ENCODE measurements at regions not wholly inside any gene's neighbourhood (a gene's known extent, or its start where the extent isn't known, plus 50 kb on each side); places are given as distances from the start of the nearest gene placed in this dataset.

DNA sequence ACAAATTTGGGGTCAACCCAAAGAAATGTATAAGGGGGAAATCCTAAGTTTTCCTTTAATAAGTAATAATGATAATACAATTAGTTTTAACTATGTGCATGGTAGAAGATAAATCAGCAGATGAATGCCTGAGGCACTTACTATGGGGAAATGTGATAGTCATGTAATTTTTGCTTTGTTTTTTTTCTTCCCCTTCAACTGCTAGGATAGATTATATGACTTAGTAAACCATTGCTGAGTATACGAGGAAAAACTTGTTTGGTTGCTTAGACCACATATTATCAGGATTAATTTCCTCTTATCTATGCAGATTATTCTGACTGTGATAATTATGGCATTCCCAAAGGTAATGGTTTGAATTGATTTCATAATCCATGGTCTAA, 181.1 kb downstream of the TGFB2 start:
- no peak for DNase-seq (ENCODE audit: low spot score)

DNA sequence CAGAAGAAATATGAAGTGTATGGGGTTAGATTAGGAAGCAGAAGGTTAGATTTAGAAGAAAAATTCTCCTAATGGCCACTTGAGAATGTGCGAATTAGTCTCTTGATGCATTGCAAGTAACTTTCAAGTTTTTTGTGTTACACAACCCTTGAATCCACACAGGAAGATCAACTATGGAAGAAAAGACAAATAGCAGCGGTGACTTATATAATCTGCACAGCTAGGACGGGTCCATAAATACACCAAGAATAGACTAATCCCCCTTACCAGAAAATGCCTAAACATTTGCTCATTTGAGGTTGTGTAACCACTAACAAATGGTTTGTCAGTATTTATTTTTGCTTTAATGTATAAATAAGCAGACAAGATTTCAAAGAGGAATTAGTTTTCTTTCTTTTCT, 182.6 kb downstream of the TGFB2 start:
- DNase-seq (ENCODE audit: low spot score), result no peak

DNA sequence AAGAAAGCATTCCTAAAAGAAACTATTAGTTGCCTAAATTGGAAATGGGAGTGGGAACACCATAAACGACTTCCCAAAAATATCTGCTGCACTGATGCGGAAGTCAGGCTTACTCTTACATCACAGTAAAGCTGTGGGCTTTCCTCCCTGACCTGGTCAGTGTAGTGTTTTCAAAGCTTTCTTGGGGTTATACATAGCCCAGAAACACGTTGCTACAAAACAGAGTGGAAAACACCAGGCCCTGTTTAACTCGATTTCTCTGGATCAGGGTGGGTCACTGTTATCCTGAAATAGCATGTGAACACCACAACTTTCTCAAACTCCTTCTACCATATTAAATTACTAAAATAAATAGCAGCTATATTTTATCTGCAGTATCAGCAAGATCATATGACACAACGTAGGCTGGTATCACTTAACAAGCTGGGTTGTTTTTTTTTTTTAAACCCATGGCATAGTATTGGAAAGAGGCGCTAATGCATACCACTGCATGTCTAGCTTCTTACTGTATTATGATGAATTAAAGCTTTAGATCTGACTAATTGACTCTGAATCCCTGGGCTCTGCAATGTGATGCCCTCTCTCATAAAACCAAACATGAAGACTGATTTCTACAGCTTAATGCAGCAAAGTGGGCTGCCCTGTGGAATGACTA, 184.6 kb downstream of the TGFB2 start:
- no peak for DNase-seq (ENCODE audit: low spot score)

DNA sequence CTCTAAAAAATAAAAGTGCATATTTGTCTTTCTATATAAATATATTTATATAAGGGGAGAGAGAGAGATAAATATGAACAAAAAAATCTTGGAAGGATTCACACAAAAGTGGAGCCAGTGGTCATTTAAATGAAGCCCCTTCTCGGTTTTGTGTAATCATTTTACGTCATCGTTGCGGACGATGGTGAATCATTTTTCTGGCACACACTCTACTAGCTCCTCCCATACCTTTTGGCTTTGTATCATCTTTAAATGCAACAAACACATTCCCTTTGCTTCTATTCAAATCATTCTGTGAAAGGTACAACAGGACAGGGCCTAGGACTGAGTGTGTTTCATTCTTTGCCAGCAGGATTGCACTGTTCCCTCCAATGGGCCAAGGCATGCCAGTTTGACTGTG, 186.8 kb downstream of the TGFB2 start:
- DNase-seq (ENCODE audit: low spot score), result no peak

DNA sequence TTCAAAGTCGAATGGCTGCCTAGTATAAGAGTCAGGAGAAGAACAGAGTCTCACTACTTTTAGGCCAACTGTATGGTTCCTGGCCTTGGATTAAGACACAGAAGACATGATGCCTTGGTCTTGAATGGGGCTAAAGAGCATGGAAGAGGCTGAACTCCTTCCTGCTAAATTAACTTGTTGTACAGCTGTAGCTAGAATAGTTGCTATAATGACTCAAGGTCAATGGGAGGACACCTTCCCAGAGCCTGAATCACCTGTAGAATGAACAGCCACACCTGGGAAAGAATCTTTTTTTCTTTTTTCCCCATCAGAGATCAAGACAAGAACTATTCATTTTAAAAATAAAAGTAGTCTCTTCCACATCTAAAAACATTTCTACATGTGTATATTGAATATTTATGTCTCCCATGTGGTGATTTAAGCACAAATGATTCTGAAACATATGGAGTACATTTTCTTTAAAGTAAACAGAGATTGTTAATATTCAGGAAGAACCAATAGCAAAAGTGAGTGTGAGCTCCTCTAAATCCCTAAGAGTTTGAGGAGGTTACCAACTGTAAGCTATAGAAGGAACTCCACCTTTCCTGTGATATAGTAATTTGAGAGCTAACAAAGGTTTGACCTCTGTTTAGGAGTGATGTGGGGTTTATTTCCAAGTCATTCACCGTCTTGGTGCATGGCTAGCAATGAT, 191.3 kb downstream of the TGFB2 start:
- no peak for DNase-seq (ENCODE audit: low spot score)

DNA sequence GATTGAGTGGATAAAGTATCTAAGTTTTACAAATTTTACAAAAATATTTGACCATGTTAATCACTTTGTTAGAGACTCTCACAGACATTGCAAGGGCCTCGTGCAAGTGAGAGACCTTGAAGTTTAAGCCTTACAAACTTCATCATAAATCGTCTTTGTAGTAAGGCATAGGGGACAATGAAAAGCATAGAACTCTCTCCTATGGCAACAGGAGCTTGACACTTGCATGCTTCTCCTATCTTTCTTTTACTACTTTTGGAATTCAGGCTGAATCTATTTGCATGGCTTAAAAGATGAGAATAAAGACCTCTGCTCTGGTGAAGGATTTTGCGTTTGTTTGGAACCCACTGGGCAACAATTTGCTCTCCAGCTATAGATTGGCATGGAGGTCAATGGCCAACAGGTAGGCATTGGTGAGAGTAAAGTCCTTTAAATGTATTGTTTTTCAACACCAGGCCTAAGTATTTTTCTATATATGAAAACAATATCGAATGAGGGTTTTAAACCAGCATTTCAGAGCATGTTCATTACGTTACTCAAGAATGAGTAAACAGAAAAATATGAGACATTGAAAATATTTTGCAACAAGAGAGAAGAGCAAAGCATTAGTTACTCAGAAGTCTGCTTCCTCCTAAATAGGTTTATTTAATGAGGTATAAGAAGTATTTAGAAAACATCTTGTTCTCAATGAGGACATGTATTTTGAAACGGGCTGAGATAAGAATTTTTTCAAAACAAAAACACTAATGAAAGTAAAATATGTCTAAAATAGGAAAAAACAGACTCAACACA, 192.2 kb downstream of the TGFB2 start:
- DNase-seq (ENCODE audit: low spot score), result no peak

DNA sequence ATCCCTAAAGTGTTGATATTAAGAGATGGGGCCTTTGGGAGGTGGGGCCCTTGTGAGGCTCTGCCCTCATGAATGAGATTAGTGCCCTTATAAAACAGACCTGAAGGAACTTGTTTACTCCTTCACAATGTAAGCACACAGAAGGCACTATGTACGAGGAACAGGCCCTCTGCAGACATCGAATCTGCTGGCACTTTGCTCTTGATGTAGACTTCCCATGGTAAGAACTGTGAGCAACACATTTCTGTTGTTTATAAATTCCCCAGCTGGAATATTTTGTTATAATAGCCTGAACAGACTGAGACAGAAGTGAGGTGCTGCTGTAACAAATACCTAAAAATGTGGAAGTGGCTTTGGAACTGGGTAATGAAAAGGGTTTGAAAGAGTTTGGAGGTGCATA, 193.2 kb downstream of the TGFB2 start:
- DNase-seq (ENCODE audit: low spot score), result no peak

DNA sequence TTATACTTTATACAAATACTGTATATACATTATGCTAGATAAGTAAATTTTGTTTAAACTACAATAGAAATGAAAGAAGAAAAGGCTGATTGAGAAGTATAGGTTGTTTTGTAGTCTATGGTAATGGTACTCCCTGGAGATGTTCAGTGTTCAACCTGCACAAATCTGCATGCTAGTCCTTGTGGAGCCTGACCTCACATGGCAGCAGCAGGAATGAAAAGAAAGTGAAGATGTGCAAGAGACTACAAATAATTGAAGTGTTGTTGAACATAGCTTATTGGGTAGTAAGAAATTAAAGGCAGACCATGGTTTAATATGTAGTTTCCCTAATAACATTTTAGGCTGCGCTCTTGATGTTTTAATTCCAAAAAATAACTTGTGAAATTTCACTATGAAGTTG, 201.2 kb downstream of the TGFB2 start:
- DNase-seq (ENCODE audit: low spot score), result no peak

DNA sequence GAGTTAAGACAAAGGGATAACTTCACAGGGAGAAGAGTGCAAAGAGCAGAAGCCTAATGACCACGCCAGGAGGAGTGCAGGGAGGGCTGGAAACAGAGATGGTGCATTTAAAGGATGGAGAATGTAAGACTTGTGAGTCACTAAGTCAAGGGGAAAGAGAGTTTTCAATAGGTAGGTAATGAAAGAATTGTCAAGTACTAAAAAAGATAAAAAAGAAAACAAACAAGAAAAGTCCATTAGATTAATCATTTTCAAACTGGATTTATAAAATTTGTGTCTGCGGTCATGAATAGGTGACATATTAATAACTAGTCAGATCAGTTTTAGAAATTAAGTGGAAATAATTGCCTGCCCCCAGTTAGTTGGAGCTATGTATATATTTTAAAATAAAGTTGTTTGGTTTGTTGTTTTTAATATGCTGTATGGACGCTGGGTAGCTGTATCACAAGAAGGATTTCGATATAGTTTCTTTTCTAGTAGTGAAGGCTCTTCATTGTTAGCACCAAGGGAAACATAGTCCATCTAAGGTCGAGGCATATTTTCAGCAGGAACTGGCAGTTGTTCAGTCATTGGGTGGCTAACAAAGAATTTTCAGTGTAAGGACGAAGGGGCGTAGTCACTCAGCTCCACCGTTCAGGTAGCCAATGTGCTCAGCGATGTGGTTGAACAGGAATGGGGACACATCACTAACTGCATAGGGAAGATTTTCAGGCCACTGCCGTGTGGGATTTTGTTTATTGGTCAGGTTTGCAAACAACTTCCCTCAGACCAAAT, 203.0 kb downstream of the TGFB2 start:
- DNase-seq (ENCODE audit: low spot score), result no peak

DNA sequence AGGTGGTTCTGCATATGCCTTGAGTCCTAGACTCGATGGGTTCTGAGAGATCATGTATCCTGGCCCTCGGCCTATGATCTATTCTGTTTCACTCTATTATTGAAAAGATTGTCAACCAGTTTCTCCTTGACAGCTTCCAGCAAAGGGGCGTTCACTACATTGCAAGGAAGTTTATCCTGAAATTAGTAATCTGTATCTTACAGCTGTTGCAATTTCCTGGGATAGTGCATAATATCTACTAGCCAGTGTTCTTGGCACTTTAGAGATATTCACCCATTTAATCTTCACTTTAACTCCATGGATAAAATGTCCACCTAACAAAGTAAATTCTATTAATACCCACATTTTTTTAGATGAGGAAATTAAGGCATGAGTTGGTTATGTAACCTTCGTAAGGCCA, 203.6 kb downstream of the TGFB2 start:
- no peak for DNase-seq (ENCODE audit: low spot score)

DNA sequence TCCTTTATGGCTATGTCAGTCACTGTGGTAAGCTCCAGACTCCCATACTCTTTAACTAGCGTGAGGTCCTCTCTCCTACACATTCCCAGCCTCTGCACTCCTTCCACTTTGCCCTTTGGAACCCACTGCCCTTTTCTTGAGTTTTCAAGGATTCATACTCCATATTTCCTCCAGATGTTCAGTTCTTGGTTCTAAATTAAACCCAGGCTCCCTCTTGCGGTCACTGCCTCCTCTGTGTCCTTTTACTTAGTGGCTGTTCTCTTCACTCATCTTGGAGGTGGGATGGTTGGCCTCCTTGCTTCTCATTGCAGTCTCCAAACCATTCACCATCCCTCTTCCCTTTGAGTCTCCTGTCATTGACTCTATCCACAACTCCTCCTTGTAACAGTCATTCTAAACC, 208.1 kb downstream of the TGFB2 start:
- DNase-seq (ENCODE audit: low spot score), result no peak

DNA sequence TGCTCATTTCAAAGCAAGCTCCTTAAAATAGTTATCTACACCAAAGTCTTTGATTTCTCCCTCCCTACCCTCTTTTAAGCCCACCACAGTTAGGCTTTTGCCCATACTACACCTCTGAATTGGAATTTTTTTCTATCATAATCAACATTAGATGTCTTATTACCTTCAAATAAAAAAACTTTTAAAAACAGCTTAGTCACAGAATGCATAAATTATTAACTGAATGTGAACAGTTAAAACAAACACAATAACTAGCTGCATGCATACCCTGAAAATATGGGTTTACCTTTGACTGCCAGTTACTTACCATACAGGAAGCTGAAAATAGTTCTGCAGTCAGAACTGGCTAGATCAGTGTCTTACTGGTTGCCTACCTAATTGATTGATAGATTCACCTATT, 210.9 kb downstream of the TGFB2 start:
- DNase-seq (ENCODE audit: low spot score), result no peak

DNA sequence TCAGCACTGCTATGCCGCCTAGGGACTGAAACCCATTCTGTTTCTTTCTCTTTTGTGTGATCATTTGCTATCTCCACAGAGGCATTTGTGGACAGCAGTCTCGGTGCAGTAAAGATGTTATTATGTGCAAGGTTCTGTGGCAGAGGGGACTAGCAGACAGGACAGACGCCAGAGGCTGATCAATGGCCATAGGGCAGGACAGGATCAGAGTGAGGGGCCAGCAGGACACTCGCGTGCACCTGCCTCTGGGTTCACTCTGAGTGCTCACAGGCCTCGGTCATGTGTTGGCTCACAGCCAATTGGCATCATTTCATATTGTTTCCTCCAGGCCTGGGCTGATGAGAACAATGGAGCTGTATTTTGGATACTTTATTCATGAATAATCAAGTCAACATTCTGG, 212.6 kb downstream of the TGFB2 start:
- peak; percentile 61 for DNase-seq (ENCODE audit: low spot score)

DNA sequence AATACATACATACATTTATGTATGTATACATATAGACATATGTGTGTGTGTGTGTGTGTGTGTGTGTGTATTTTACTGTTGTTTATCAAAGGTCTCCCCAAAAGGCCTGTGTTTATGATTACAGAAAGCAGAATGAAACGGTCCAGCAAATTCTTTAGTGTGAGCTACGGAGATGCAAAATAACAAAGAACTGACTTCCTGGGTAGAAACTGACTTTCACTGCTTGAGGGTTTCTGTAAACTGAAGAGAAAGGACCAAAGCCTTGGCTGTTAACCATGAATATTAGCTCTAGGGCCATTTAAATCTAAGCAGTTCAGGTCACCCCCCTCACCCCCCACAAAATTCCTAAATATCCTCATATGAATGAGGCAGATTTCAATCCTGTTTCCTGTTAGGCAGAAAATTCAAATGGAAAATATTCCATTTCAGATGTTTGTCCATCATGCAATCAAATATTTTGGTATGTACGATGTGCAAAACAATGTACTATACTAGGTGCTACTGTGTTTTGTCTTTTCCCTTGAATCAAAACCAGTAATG, 213.2 kb downstream of the TGFB2 start:
- no peak for DNase-seq (ENCODE audit: low spot score)

DNA sequence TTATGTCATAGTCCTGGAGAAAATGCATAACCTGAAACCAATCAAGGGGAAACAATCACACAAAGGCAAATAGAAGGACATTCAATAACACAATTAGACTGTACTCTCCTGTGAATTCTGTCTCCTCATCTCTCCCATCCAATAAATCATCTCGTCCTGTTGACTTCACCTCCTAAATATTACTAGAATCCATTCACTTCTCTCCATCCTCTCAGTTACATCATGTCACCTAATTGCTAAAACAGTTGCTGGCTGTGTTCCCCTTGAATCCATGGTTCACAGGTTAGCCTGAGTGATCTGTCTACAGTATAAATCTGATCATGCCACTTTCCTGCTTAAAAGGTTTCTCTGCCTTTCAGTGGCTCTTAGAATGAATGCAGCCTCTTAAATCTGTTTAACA, 220.2 kb downstream of the TGFB2 start:
- no peak for DNase-seq (ENCODE audit: low spot score)

DNA sequence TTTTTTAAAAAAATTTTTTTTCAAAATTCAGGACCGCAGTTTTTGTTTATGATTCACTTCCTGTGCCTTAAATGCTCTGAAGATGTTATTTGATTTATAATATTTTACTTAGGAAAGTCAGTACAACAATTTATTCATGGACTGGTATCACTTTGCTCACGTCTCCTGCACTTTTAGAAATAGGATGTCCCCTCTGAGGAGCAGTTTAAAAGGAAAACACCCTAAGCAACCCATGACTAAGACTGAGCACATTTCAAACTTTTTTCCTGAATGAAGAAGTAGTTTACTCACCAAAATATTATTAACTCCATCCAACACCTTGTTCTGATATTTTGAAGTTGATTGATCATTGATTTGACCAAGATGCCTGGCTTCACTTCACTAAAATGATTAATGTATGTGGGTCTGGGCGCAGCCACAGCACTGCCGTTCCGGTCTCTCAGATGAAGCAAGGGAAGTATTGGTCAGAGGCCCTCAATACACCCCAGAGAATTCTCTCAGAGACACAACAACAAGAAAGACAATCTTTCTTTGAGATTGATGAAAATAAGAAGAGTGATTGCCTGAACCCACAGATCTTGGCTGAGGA, 223.9 kb downstream of the TGFB2 start:
- no peak for DNase-seq (ENCODE audit: low spot score)

DNA sequence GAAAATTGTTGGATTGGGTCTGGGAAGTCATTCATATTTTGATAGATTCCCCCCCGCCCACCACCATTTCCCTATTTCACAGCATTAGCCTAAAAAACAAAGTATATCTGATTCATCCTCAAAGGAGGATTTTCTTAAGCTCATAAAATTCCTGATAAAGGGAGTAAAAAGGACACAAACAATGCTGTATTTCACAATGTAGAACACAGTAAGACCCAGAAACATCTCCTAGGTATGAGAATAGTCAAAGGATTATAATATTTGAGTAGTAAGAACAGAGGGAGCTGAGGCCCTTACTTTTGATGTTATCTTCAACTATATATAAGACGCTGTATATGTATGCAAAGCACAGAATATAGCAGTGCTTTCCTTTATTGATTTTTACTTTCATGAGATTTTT, 225.3 kb downstream of the TGFB2 start:
- DNase-seq (ENCODE audit: low spot score), result no peak

DNA sequence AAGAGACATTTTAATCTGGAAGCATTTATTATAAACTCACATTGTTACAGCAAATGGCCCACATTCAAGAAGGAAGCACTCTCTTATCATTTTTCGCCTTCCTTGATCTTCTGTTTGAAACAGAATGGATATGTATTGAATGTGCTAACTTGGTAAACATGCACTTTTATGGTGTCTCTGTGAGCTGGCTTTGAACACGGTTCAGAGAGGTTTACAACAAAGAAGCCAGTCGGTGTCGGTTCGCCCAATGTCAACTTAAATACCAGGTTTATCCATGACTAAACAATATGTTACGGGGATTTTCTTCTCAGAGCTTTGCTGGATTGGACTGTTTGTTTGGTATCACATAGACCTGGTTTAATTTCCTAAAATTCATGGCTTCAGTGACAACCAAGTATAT, 226.4 kb downstream of the TGFB2 start:
- DNase-seq (ENCODE audit: low spot score), result no peak

DNA sequence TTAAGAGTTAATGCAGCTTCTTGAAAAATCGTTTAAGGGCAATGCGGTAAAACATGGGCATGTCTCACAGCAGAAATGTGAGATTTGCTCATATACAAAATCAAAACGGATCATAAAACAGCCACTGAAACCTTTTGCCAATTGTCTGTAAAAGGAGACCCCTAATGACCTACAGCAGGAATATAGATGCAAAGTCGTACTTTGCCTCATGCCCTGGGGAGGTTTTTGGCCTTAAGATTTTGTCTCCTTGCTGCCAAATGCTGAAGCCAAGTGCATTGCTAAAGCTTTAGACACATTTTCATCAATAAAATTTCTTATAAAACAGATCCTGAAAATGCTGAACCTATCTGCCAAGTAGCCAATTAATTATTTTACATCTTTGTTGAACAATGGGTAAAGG, 226.9 kb downstream of the TGFB2 start:
- no peak for DNase-seq (ENCODE audit: low spot score)

DNA sequence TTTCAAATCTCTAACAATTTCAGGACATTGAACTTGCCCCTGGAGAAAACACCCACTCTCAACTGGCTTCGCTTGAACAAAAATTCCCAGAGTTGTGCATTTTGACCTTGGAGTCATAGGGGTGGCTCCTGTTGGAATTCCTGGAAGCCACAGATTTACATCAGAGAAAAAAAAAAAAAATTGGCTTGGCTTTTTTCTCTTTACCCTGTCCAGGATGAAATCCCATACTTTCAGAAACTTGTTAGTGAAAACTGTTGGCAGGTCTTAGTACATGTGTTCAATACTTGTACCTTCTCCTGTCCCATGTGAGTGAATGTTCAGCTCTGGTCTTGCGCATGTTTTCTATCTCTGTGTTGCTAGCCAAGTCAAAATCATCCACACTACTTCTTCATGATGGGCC, 228.8 kb downstream of the TGFB2 start:
- no peak for DNase-seq (ENCODE audit: low spot score)

DNA sequence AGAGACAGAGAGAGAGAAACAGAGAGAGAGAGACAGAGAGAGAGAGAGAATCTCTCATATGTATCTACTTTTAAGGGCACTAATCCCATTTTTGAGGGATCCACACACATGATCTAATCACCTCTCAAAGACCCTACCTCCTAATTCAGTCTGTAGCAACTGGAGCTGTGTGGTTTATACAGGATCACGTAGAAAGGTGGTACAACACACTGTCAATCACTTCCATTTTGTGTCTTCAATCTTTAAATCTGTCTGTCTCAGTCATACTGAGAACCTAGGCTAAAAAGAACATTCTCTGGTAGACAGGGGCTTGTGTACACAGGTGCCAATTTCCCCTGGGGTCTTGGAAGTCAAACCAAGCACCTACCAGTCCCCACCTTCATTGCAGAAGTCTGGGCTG, 229.9 kb downstream of the TGFB2 start:
- no peak for DNase-seq (ENCODE audit: low spot score)

DNA sequence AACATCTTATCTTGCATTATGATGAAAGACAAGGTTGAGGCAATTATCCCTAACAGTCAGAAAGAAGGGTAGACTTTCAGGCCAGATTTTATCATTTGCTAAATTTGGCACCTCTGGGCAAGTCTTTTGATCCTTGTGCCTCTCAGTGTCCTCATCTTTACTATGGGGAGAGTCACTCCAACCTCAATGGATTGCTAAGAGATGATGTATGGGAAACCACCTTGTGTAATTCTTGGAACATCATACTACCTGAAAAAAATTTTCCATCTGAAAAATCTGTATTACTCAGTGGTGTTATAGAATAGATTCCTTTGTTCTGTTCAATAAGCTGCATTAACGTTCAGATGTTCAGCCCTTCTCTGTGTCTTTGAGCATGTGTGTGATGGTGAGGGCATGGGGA, 230.7 kb downstream of the TGFB2 start:
- no peak for DNase-seq (ENCODE audit: low spot score)
